ENCODE measurements at regions not wholly inside any gene's neighbourhood (a gene's known extent, or its start where the extent isn't known, plus 50 kb on each side); places are given as distances from the start of the nearest gene placed in this dataset.

DNA sequence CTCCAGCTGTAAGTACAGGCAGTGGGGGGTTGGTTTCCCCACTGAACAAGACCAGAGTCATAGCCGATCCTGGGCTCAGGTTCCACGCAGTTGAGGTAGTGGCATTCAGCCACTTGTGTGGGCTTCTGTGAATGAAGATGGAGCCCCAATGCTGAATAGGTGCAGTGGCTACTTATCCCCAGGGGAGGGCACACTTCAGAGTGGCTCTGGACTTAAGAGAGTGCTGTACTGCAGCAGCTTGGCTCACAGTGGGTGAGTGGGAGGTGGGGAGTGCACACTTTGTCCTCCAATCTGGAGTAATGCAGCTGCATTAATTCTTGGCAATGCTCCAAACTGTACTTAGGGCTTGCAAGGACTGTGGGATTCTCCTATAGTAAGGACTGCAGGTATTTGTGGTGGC, 81.9 kb downstream of the BUB3 start:
- no peaks in the 10 kb centered on the region for H3K79me2 ChIP-seq (ENCODE audit: insufficient read depth)
- no peaks in the 10 kb centered on the region for H3F3A ChIP-seq (ENCODE audit: insufficient read depth)
- no peaks in the 10 kb centered on the region for H3K36me3 ChIP-seq (ENCODE audit: low read depth)
- H3K27ac ChIP-seq = no peak overlapping the region
- H4K20me1 ChIP-seq (ENCODE audit: insufficient read depth) = no peaks in the 10 kb centered on the region
- H3K9me3 ChIP-seq (ENCODE audit: low read depth) = no peaks in the 10 kb centered on the region
- DNase-seq = peak; percentile 5
- TF ChIP-seq EZH2 (IDR thresholded peaks at IDR 0.05; ENCODE audit: insufficient read depth, poor library complexity, severe bottlenecking) = no peak
- TF ChIP-seq EZH2phosphoT487 (IDR thresholded peaks at IDR 0.05; ENCODE audit: insufficient read depth, low read depth) = no peak
- H3K4me3 ChIP-seq = no peak overlapping the region
- H3K4me1 ChIP-seq (ENCODE audit: insufficient read depth) = no peaks in the 10 kb centered on the region
- no peak overlapping the region for H3K9ac ChIP-seq
- H3K9me2 ChIP-seq (ENCODE audit: insufficient read depth) = no peaks in the 10 kb centered on the region
- H3K27me3 ChIP-seq (replicated peaks; ENCODE audit: insufficient read depth) = no peaks in the 10 kb centered on the region
- 83 to 97% methylated on average over 2 of the region's 2 CpGs for WGBS, 2 experiments (ENCODE audit: low coverage in 1 of 2, low lambda C conversion rate in 2 of 2, missing lambda C conversion rate in 2 of 2)
- H2AFZ ChIP-seq = no peak overlapping the region
- in situ Hi-C loops (cut with MboI) = no loop called here
- H3K4me2 ChIP-seq (ENCODE audit: unreplicated experiment) = no peak overlapping the region

DNA sequence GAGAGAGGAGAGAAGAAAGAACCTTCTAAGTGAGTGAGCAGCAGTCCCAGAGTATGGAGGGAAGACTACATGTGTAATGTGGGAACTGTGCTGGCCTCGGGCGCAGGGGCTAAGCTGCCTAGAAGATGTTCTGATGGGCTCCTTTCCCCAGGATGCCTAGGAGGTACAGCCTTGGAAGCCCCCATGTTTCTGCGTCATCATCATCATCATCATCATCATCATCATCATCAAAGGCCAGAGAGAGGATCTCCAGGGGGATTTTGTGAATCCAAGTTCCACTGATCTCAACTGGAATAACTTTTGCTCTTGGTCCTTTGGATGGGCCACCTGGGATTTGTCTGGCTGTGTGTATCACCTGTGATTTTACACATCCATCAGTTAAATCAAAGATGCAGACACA, 86.0 kb downstream of the BUB3 start:
- TF ChIP-seq EZH2 (IDR thresholded peaks at IDR 0.05; ENCODE audit: insufficient read depth, poor library complexity, severe bottlenecking) (no peak), EZH2phosphoT487 (IDR thresholded peaks at IDR 0.05; ENCODE audit: insufficient read depth, low read depth) (no peak)
- H3F3A ChIP-seq (ENCODE audit: insufficient read depth) = no peaks in the 10 kb centered on the region
- H3K4me1 ChIP-seq (ENCODE audit: insufficient read depth) = no peaks in the 10 kb centered on the region
- DNase-seq = no peak
- 55 to 67% methylated on average over 3 of the region's 3 CpGs for WGBS, 2 experiments (ENCODE audit: low coverage in 1 of 2, low lambda C conversion rate in 2 of 2, missing lambda C conversion rate in 2 of 2)
- H3K27me3 ChIP-seq (replicated peaks; ENCODE audit: insufficient read depth) = no peaks in the 10 kb centered on the region
- no peaks in the 10 kb centered on the region for H3K9me2 ChIP-seq (ENCODE audit: insufficient read depth)
- H3K79me2 ChIP-seq (ENCODE audit: insufficient read depth) = no peaks in the 10 kb centered on the region
- no peak overlapping the region for H2AFZ ChIP-seq
- no peaks in the 10 kb centered on the region for H3K9me3 ChIP-seq (ENCODE audit: low read depth)
- H3K4me2 ChIP-seq (ENCODE audit: unreplicated experiment) = no peak overlapping the region
- in situ Hi-C loops (cut with MboI) = no loop called here
- no peaks in the 10 kb centered on the region for H4K20me1 ChIP-seq (ENCODE audit: insufficient read depth)
- H3K36me3 ChIP-seq (ENCODE audit: low read depth) = no peaks in the 10 kb centered on the region
- H3K27ac ChIP-seq = no peak overlapping the region
- no peak overlapping the region for H3K9ac ChIP-seq
- H3K4me3 ChIP-seq = no peak overlapping the region

DNA sequence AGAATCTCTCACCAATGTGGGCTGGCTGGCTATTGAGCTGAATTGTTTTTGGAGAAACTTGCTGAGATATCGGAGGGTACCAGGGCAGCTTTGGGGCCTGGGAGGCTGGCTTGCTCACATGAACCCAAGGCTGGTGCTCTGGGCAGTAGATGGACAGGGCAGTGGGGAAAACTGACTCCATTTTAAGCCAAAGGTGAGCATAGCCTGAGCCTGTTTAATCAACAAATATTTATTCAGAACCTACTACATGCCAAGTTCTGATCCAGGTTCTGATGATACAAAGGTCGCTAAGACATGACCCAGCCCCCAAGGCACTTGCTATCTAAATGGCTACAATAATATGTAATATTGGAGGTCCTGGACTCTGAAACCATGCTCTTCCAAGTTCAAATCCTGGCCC, 86.6 kb downstream of the BUB3 start:
- TF ChIP-seq EZH2phosphoT487 (IDR thresholded peaks at IDR 0.05; ENCODE audit: insufficient read depth, low read depth) (no peak), EZH2 (IDR thresholded peaks at IDR 0.05; ENCODE audit: insufficient read depth, poor library complexity, severe bottlenecking) (no peak)
- no peaks in the 10 kb centered on the region for H3K4me1 ChIP-seq (ENCODE audit: insufficient read depth)
- no peak overlapping the region for H2AFZ ChIP-seq
- H3K79me2 ChIP-seq (ENCODE audit: insufficient read depth) = no peaks in the 10 kb centered on the region
- no peak overlapping the region for H3K9ac ChIP-seq
- no peak for DNase-seq
- WGBS, 2 experiments (ENCODE audit: low coverage in 1 of 2, low lambda C conversion rate in 2 of 2, missing lambda C conversion rate in 2 of 2) = 77 to 87% methylated on average over 2 of the region's 2 CpGs
- H3K9me3 ChIP-seq (ENCODE audit: low read depth) = no peaks in the 10 kb centered on the region
- no peaks in the 10 kb centered on the region for H3F3A ChIP-seq (ENCODE audit: insufficient read depth)
- no peak overlapping the region for H3K4me3 ChIP-seq
- in situ Hi-C loops (cut with MboI) = no loop called here
- no peak overlapping the region for H3K4me2 ChIP-seq (ENCODE audit: unreplicated experiment)
- H3K27ac ChIP-seq = no peak overlapping the region
- no peaks in the 10 kb centered on the region for H3K27me3 ChIP-seq (replicated peaks; ENCODE audit: insufficient read depth)
- H3K36me3 ChIP-seq (ENCODE audit: low read depth) = no peaks in the 10 kb centered on the region
- no peaks in the 10 kb centered on the region for H3K9me2 ChIP-seq (ENCODE audit: insufficient read depth)
- no peaks in the 10 kb centered on the region for H4K20me1 ChIP-seq (ENCODE audit: insufficient read depth)

DNA sequence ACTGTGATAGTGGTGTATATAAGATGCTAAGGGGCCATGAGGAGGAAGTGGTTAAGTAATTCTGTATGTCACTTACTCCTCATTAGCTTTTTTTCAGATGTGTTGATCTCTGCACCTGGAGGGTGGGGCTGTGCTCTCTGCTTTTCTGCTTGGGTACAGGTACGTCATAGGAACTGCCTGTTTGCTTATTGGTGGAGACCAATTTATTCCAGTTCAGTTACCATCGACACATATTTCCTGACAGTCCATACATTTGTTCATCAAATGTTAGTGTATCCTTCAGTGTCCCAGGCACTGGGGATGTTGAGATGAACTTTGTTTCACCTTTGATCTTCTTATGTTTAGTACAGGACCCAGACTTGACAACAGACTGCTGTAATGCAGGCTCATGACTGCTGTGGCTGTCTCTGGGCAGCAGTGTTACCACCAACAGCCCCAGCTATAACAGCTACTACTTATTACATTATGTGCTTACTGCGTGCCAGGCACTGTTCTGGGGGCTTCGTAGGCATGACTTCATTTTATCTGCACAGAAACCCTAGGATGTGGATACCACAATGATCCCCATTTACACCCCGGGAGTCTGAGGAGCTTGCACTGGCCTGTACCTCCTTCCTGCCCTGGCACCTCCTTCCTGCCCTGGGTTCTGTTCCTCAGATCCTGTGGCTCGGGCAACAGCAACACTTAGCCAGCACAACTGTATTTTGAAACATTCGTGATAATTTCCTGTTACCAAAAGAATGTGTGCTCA, 87.4 kb downstream of the BUB3 start:
- Histone ChIP-seq H3K4me1 (ENCODE audit: insufficient read depth) (no peaks in the 10 kb centered on the region), H3K79me2 (ENCODE audit: insufficient read depth) (no peaks in the 10 kb centered on the region), H3K27ac (no peak overlapping the region), H3K4me3 (no peak overlapping the region), H2AFZ (no peak overlapping the region), H3K4me2 (ENCODE audit: unreplicated experiment) (no peak overlapping the region), H3K36me3 (ENCODE audit: low read depth) (no peaks in the 10 kb centered on the region), H3K9me3 (ENCODE audit: low read depth) (no peaks in the 10 kb centered on the region), H3K9ac (no peak overlapping the region), H3F3A (ENCODE audit: insufficient read depth) (no peaks in the 10 kb centered on the region), H3K9me2 (ENCODE audit: insufficient read depth) (no peaks in the 10 kb centered on the region), H4K20me1 (ENCODE audit: insufficient read depth) (no peaks in the 10 kb centered on the region), H3K27me3 (replicated peaks; ENCODE audit: insufficient read depth) (no peaks in the 10 kb centered on the region)
- TF ChIP-seq EZH2 (IDR thresholded peaks at IDR 0.05; ENCODE audit: insufficient read depth, poor library complexity, severe bottlenecking) (no peak), EZH2phosphoT487 (IDR thresholded peaks at IDR 0.05; ENCODE audit: insufficient read depth, low read depth) (no peak)
- no peak for DNase-seq
- in situ Hi-C loops (cut with MboI) = no loop called here
- 69 to 72% methylated on average over 7 of the region's 7 CpGs for WGBS, 2 experiments (ENCODE audit: low coverage in 1 of 2, low lambda C conversion rate in 2 of 2, missing lambda C conversion rate in 2 of 2)

Measured in GM23248 (cell line).